ENCODE measurements at regions not wholly inside any gene's neighbourhood (a gene's known extent, or its start where the extent isn't known, plus 50 kb on each side); places are given as distances from the start of the nearest gene placed in this dataset.

GRCh38 chr3:74091204-74091603 is 466.5 kb upstream of the PDZRN3 start:
- TF ChIP-seq EZH2 (IDR thresholded peaks at IDR 0.05) (no peak), CTCF (IDR thresholded peaks at IDR 0.05) (no peak), EZH2phosphoT487 (IDR thresholded peaks at IDR 0.05) (no peak)

Data from neural progenitor cell (in vitro differentiated cells).